ENCODE measurements at regions not wholly inside any gene's neighbourhood (a gene's known extent, or its start where the extent isn't known, plus 50 kb on each side); places are given as distances from the start of the nearest gene placed in this dataset.

DNA sequence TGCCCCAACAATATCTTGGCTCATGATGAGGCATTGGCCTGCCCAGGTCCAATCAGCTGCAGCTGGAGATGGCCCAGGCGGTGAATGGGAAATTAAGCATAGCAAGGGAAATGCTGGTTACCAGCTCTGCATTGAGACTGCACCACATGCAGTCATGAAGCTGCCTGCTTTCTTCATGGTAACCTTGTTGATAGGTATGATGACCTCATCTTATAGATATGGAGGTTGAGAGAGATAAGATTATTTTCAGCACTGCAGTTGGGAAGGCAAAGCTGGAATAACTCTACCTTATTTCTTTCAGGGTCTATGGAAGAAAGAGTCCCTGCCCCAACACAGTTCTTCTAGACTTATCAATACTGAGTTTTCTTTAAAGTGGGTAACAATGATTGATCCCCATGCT, 180.1 kb downstream of the ICE1 start:
- no peak for DNase-seq
- TF ChIP-seq GATA1 (IDR thresholded peaks at IDR 0.05; ENCODE audit: low read depth, low read length) (no peak), POLR2A (IDR thresholded peaks at IDR 0.05; ENCODE audit: low read length) (no peak)

- no peak for DNase-seq
- TF ChIP-seq GATA1 (IDR thresholded peaks at IDR 0.05; ENCODE audit: low read depth, low read length) (no peak), POLR2A (IDR thresholded peaks at IDR 0.05; ENCODE audit: low read length) (no peak)
Observed at GRCh38 chr5:5598547-5599113, 176.2 kb downstream of the ICE1 start.

- TF ChIP-seq GATA1 (IDR thresholded peaks at IDR 0.05; ENCODE audit: low read depth, low read length) (no peak), POLR2A (IDR thresholded peaks at IDR 0.05; ENCODE audit: low read length) (no peak)
- no peak for DNase-seq
Observed at GRCh38 chr5:5593391-5593790, 170.9 kb downstream of the ICE1 start.

DNA sequence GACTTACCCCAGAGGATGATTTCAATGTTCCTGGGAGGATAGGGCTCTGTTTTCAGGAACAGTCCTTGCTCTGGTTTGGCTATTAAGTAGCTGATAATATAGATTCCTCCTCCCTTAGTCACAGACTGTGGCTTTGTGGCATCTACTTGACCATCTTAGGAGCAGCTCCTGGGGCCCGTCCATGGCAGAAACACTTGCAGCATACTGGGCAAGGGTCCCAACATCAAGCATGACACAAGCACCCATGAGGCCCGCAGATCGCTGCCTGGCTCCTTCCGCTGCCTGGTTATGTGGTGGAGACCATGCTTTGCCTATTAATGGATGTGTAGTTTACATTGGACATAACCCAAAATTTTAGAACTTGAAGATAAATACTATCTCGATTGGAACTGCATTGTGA, 170.1 kb downstream of the ICE1 start:
- no peak for TF ChIP-seq POLR2A (IDR thresholded peaks at IDR 0.05; ENCODE audit: low read length)
- TF ChIP-seq GATA1 (IDR thresholded peaks at IDR 0.05; ENCODE audit: low read depth, low read length), result no peak
- no peak for DNase-seq

GRCh38 chr5:5591567-5591966, 169.1 kb downstream of the ICE1 start:
- no peak for DNase-seq
- no peak for TF ChIP-seq GATA1 (IDR thresholded peaks at IDR 0.05; ENCODE audit: low read depth, low read length)
- TF ChIP-seq POLR2A (IDR thresholded peaks at IDR 0.05; ENCODE audit: low read length), result no peak

GRCh38 chr5:5589857-5590256, 167.4 kb downstream of the ICE1 start:
- no peak for DNase-seq
- TF ChIP-seq GATA1 (IDR thresholded peaks at IDR 0.05; ENCODE audit: low read depth, low read length), result no peak
- no peak for TF ChIP-seq POLR2A (IDR thresholded peaks at IDR 0.05; ENCODE audit: low read length)

- no peak for TF ChIP-seq GATA1 (IDR thresholded peaks at IDR 0.05; ENCODE audit: low read depth, low read length)
- no peak for TF ChIP-seq POLR2A (IDR thresholded peaks at IDR 0.05; ENCODE audit: low read length)
- DNase-seq, result no peak
Observed at GRCh38 chr5:5588887-5589826, 166.7 kb downstream of the ICE1 start.

DNA sequence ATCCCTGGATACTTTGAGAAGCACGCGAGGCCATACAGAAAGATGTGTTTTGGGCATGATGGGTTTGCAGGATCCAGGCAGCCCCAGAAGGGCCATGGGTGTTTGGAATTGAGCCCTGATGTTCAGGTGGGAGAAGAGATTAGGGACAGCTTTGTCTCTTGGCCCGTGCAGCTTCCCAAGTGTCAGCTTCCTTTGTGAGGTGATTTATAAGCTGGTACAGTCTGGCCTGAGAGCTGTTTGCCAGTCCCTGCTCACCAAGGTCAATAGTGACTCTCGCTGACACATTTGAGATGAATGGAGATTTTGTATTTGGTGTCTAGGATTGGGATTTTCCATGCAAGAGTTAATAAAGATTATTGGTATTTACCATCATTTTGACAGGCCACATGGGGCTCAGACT, 165.9 kb downstream of the ICE1 start:
- TF ChIP-seq POLR2A (IDR thresholded peaks at IDR 0.05; ENCODE audit: low read length) (no peak), GATA1 (IDR thresholded peaks at IDR 0.05; ENCODE audit: low read depth, low read length) (no peak)

DNA sequence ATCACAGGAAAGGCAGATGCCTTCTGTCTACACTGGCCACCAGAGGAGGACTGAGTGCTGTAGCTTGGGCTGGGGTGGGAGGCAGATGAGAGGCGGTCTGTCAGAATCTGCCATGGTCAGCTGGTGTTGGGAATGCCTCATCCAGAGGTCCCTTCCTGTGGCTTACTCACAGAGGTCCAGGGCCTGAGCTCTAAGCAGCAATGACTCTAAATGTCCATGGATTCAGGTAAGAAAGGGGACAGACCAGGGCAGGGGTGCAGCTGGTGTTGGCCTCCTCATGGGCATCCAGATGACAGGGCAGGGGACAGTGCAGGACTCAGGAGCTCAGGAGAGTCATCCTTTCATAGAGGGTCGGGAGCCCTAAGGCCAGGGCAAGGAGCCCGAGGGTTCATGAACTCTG, 165.0 kb downstream of the ICE1 start:
- TF ChIP-seq POLR2A (IDR thresholded peaks at IDR 0.05; ENCODE audit: low read length), result no peak
- no peak for TF ChIP-seq GATA1 (IDR thresholded peaks at IDR 0.05; ENCODE audit: low read depth, low read length)
- DNase-seq, result no peak

More for the DNA sequence above, 165.9 kb downstream of the ICE1 start:
- DNase-seq, result no peak

GRCh38 chr5:5586721-5587120, 164.2 kb downstream of the ICE1 start:
- TF ChIP-seq POLR2A (IDR thresholded peaks at IDR 0.05; ENCODE audit: low read length), result no peak
- TF ChIP-seq GATA1 (IDR thresholded peaks at IDR 0.05; ENCODE audit: low read depth, low read length), result no peak
- peak in 1 of 2 experiments; percentile 2 for DNase-seq

- DNase-seq, result peak; percentile 24 to 63
- TF ChIP-seq GATA1 (IDR thresholded peaks at IDR 0.05; ENCODE audit: low read depth, low read length) (no peak), POLR2A (IDR thresholded peaks at IDR 0.05; ENCODE audit: low read length) (no peak)
Observed at GRCh38 chr5:5585751-5586341, 163.4 kb downstream of the ICE1 start.

DNA sequence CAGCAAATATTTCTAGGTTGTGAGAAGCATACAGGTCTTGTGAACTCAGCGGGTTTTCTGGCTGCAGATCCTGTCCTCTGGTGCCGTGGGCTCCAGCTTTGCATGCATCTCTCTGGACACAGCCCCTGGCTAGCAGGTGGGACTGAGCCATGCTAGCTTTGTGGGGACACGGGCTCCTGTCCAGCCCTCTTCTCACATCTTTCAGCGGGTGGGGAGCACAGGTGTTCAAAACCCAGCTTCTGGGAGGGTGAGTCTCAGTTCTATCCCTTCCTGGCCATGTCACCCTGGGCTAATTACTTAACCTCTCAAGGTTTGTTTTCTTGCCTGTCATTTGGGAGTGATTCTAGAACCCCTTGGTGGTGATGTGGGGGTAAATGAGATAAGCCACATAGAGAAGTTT, 162.3 kb downstream of the ICE1 start:
- TF ChIP-seq GATA1 (IDR thresholded peaks at IDR 0.05; ENCODE audit: low read depth, low read length), result no peak
- DNase-seq, result no peak

GRCh38 chr5:5584236-5584745, 161.8 kb downstream of the ICE1 start:
- TF ChIP-seq POLR2A (IDR thresholded peaks at IDR 0.05; ENCODE audit: low read length), result no peak
- no peak for TF ChIP-seq GATA1 (IDR thresholded peaks at IDR 0.05; ENCODE audit: low read depth, low read length)

GRCh38 chr5:5583832-5584231, 161.4 kb downstream of the ICE1 start:
- TF ChIP-seq POLR2A (IDR thresholded peaks at IDR 0.05; ENCODE audit: low read length) (no peak), GATA1 (IDR thresholded peaks at IDR 0.05; ENCODE audit: low read depth, low read length) (no peak)
- DNase-seq, result no peak

More at GRCh38 chr5:5584236-5584745, 161.8 kb downstream of the ICE1 start:
- no peak for DNase-seq

Data from erythroblast (primary cell).